GM12878 (cell line): ENCODE measurements at regions not wholly inside any gene's neighbourhood (a gene's known extent, or its start where the extent isn't known, plus 50 kb on each side); places are given as distances from the start of the nearest gene placed in this dataset.

ENCODE experiments used
- ATAC-seq: fragments of 200-7000 bp; cut with Tn5 transposase; 3 replicates; pipeline ENCODE4 v1.9.1; 2020; ENCODE audit warnings: mild to moderate bottlenecking, moderate library complexity
- BruUV-seq: library from RNA; stranded (reverse); fragments of 400-500 nt; replicated peaks from 2 replicates; lab custom pipeline; 2021; lab: Mats Ljungman, UMichigan
- CTCF ChIA-PET: fragments of 300-600 bp; sonication (Branson Sonifier 250); formaldehyde crosslinking; extraction: SDS; loops from one replicate; lab custom pipeline; 2021; ENCODE audit warnings: inconsistent platforms; lab: Yijun Ruan, JAX
- POLR2A ChIA-PET: fragments of 350-600 bp; formaldehyde crosslinking; extraction: SDS; loops from one replicate; lab custom pipeline; 2021; ENCODE audit warnings: inconsistent platforms; lab: Charles Lee
- RAD21 ChIA-PET: fragments of 300-600 bp; sonication (Branson Sonifier 250); formaldehyde crosslinking; loops from one replicate; lab custom pipeline; 2023; ENCODE audit warnings: antibody characterized with exemption; ENCODE audit not compliant: unreplicated experiment; lab: Charles Lee
- SMC1A ChIA-PET: fragments of 300-600 bp; sonication (Branson Sonifier 250); formaldehyde crosslinking; loops from one replicate; lab custom pipeline; 2023; ENCODE audit not compliant: unreplicated experiment, uncharacterized antibody; lab: Charles Lee
- DNase-seq: peaks from one replicate; pipeline ENCODE4 v3.0.0-alpha.2; 2011; ENCODE audit warnings: low read depth, low spot score
- FAIRE-seq: peaks from 3 replicates; lab custom pipeline; 2011; peaks lifted over from hg19 to GRCh38; lab: Jason Lieb, UNC
- H2AFZ ChIP-seq: 2 replicates; pipeline ENCODE4 v1.6.0; 2011; ENCODE audit warnings: low read depth, low read length, control low read depth; ENCODE audit not compliant: control insufficient read depth
- H3K27ac ChIP-seq: 2 replicates; pipeline ENCODE4 v1.5.1; 2011; ENCODE audit warnings: control low read depth; ENCODE audit not compliant: control insufficient read depth, insufficient read depth
- H3K27me3 ChIP-seq, 2 experiments: replicated peaks in 1 of 2; 2 replicates each; pipeline versions ENCODE4 v1.6.0 to v1.6.1; 2011; ENCODE audit warnings: low read length in 1 of 2; ENCODE audit not compliant: control insufficient read depth in 2 of 2, insufficient read depth in 2 of 2
- H3K36me3 ChIP-seq, 2 experiments: 2 replicates each; pipeline ENCODE4 v1.5.1; 2011; ENCODE audit warnings: low read length in 1 of 2; ENCODE audit not compliant: control insufficient read depth in 2 of 2, insufficient read depth in 2 of 2
- H3K4me1 ChIP-seq: 2 replicates; pipeline ENCODE4 v1.6.1; 2011; ENCODE audit warnings: mild to moderate bottlenecking, low read length, moderate library complexity, mixed read lengths; ENCODE audit not compliant: control insufficient read depth, insufficient read depth
- H3K4me2 ChIP-seq: 2 replicates; pipeline ENCODE4 v1.6.0; 2011; ENCODE audit warnings: control low read depth; ENCODE audit not compliant: control insufficient read depth, insufficient read depth
- H3K4me3 ChIP-seq: fragments of 200-600 bp; sonication (generic); 2 replicates; pipeline ENCODE4 v1.5.1; 2016
- H3K79me2 ChIP-seq: 2 replicates; pipeline ENCODE4 v1.6.0; 2011; ENCODE audit warnings: low read length; ENCODE audit not compliant: control insufficient read depth, insufficient read depth
- H3K9ac ChIP-seq: 2 replicates; pipeline ENCODE4 v1.8.0; 2011; ENCODE audit warnings: low read length, control low read depth, mixed read lengths; ENCODE audit not compliant: control insufficient read depth, insufficient read depth
- H3K9me3 ChIP-seq: replicated peaks from 3 replicates; pipeline ENCODE4 v1.5.1; 2011; ENCODE audit warnings: mild to moderate bottlenecking, low read length; ENCODE audit not compliant: control insufficient read depth, insufficient read depth
- H4K20me1 ChIP-seq: 2 replicates; pipeline ENCODE4 v1.6.0; 2011; ENCODE audit not compliant: control insufficient read depth, insufficient read depth
- ATF2 ChIP-seq: IDR thresholded peaks from 2 replicates; pipeline ENCODE4 v1.6.1; 2012; ENCODE audit warnings: low read length, inconsistent platforms
- CEBPB ChIP-seq, 2 experiments: fragments of 150-350 bp in 1 of 2; IDR thresholded peaks; 2 replicates each; pipeline ENCODE4 v1.6.1; 2012 to 2014; ENCODE audit warnings: low read depth in 2 of 2, low read length in 2 of 2, borderline replicate concordance in 1 of 2, inconsistent platforms in 1 of 2
- ESRRA ChIP-seq: IDR thresholded peaks from 2 replicates; pipeline ENCODE4 v1.6.1; 2012; ENCODE audit warnings: mild to moderate bottlenecking, low read length, improper control_type of control experiment
- ETV6 ChIP-seq, 2 experiments: fragments of 450-650 bp in 1 of 2; IDR thresholded peaks in 1 of 2; conservative IDR thresholded peaks in 1 of 2; 2 replicates each; pipeline ENCODE4 v1.6.1; 2014; ENCODE audit warnings: antibody characterized with exemption in 1 of 2, borderline replicate concordance in 1 of 2, low read depth in 1 of 2, mild to moderate bottlenecking in 1 of 2, moderate library complexity in 1 of 2
- IKZF2 ChIP-seq, 2 experiments: fragments of 450-650 bp; IDR thresholded peaks; 2 replicates each; pipeline ENCODE4 v1.6.1; 2017; ENCODE audit warnings: mild to moderate bottlenecking in 2 of 2, moderate library complexity in 2 of 2
- KDM1A ChIP-seq: fragments of 200-600 bp; sonication (generic); IDR thresholded peaks from 2 replicates; pipeline ENCODE4 v1.6.1; 2016; ENCODE audit warnings: borderline replicate concordance
- NFXL1 ChIP-seq: fragments of 450-650 bp; IDR thresholded peaks from 2 replicates; pipeline ENCODE4 v1.6.1; 2017; ENCODE audit warnings: antibody characterized with exemption, mild to moderate bottlenecking, borderline replicate concordance
- PKNOX1 ChIP-seq: fragments of 450-650 bp; IDR thresholded peaks from 2 replicates; pipeline ENCODE4 v1.6.1; 2016; ENCODE audit warnings: mild to moderate bottlenecking
- POU2F2 ChIP-seq: IDR thresholded peaks from 3 replicates; pipeline ENCODE4 v1.6.1; 2011; ENCODE audit warnings: low read depth, mild to moderate bottlenecking, low read length, borderline replicate concordance
- PRDM15 ChIP-seq: fragments of 450-650 bp; formaldehyde crosslinking; IDR thresholded peaks from 2 replicates; pipeline ENCODE4 v1.4.0; 2020; ENCODE audit warnings: mild to moderate bottlenecking, moderate library complexity
- TCF3 ChIP-seq: IDR thresholded peaks from 2 replicates; pipeline ENCODE4 v1.6.1; 2012; ENCODE audit warnings: low read depth, mild to moderate bottlenecking, low read length, borderline replicate concordance; ENCODE audit not compliant: insufficient read depth
- WGBS: methylation state at CpG from one replicate; pipeline ENCODE4 v1.1.6; 2016; ENCODE audit warnings: low lambda C conversion rate; ENCODE audit not compliant: insufficient replicate concordance, insufficient coverage; ENCODE audit errors: missing lambda C conversion rate; 5-methylcytosine and 5-hydroxymethylcytosine counted together
- in situ Hi-C: fragments of 300-500 bp; cut with MboI; formaldehyde crosslinking; loops from 9 replicates; pipeline ENCODE4 v1.14.3; 2018; ENCODE audit warnings: mixed read lengths
- intact Hi-C: fragments of 100-400 bp; cut with micrococcal nuclease; formaldehyde crosslinking; loops from one replicate; pipeline ENCODE4 v1.14.2; 2022; ENCODE audit not compliant: unreplicated experiment

- H3K4me2 ChIP-seq: no peak overlapping the region
- H3K27me3 ChIP-seq: no peaks in the 10 kb centered on the region; a peak in 2 of 4 replicates
- RAD21 ChIA-PET: no interaction called here
- FAIRE-seq (no peak), ATAC-seq (no peak), DNase-seq (no peak)
- no peaks in the 10 kb centered on the region for H4K20me1 ChIP-seq
- whole genome bisulfite sequencing: 46% methylated on average over 17 of the region's 17 CpGs
- intact Hi-C loops: no loop called here
- H3K9ac ChIP-seq: no peak overlapping the region
- SMC1A ChIA-PET: no interaction called here
- no peak overlapping the region for H2AFZ ChIP-seq
- in situ Hi-C loops: no loop called here
- BruUV-seq: no TSS peak
- H3K36me3 ChIP-seq: no peaks in the 10 kb centered on the region
- no peaks in the 10 kb centered on the region for H3K9me3 ChIP-seq
- no peaks in the 10 kb centered on the region for H3K79me2 ChIP-seq
- POLR2A ChIA-PET: no interaction called here
- H3K4me1 ChIP-seq: no peaks in the 10 kb centered on the region
- CTCF ChIA-PET: no interaction called here
- TF ChIP-seq ATF2 (no peak), PRDM15 (CRISPR knock-in tag) (no peak), ESRRA (no peak), ETV6 (conservative IDR thresholded peaks at IDR 0.05 in 1 of 2, IDR thresholded peaks at IDR 0.05 in 1 of 2; ENCODE audit: borderline replicate concordance in 1 of 2, low read depth in 1 of 2) (no peak), PKNOX1 (no peak), IKZF2 (IDR thresholded peaks at IDR 0.05) (no peak), NFXL1 (no peak), POU2F2 (no peak), KDM1A (no peak), CEBPB (IDR thresholded peaks at IDR 0.05; ENCODE audit: borderline replicate concordance in 1 of 2, low read depth in 2 of 2, low read length in 2 of 2) (no peak), TCF3 (no peak)
- H3K27ac ChIP-seq: no peak overlapping the region
- no peak overlapping the region for H3K4me3 ChIP-seq
Observed at GRCh38 chr5:176187276-176188062, 50.8 kb upstream of the SIMC1 start.
